ENCODE measurements at regions not wholly inside any gene's neighbourhood (a gene's known extent, or its start where the extent isn't known, plus 50 kb on each side); places are given as distances from the start of the nearest gene placed in this dataset.

GRCh38 chr4:149956678-149957077 is 121.6 kb upstream of the DCLK2 start:
- CTCF ChIA-PET, result no interaction called here
- DNase-seq (no peak), ATAC-seq (replicated peaks in 1 of 4) (no peak)
- H3K4me1 ChIP-seq (ENCODE audit: control insufficient read depth in 1 of 2, extremely low read depth in 1 of 2, insufficient read depth in 2 of 2, low read length in 2 of 2), result no peaks in the 10 kb centered on the region
- H3K4me3 ChIP-seq (ENCODE audit: control insufficient read depth in 1 of 2, extremely low read depth in 1 of 2, low read length in 1 of 2), result no peak overlapping the region
- Mint-ChIP-seq H3K36me3 (no peaks in the 10 kb centered on the region), H3K4me3 (no peak overlapping the region), H3K27me3 (peaks cover 0 to 5% of the 10 kb centered on the region in 2 donors), H3K4me1 (no peaks in the 10 kb centered on the region), H3K27ac (no peak overlapping the region), H3K9me3 (no peaks in the 10 kb centered on the region)
- no peaks in the 10 kb centered on the region for H3K36me3 ChIP-seq (ENCODE audit: control insufficient read depth in 2 of 2, extremely low read depth in 1 of 2, insufficient read depth in 1 of 2, low read length in 1 of 2)
- H3K9me3 ChIP-seq, result no peaks in the 10 kb centered on the region
- WGBS (ENCODE audit: insufficient coverage), result 100% methylated on average over 1 of the region's 3 CpGs
- POLR2A ChIA-PET, result no interaction called here
- no peak overlapping the region for H3K27ac ChIP-seq (ENCODE audit: low read length)
- H3K27me3 ChIP-seq (replicated peaks in 1 of 2; ENCODE audit: control insufficient read depth in 2 of 2, extremely low read depth in 1 of 2, insufficient read depth in 2 of 2, low read length in 1 of 2), result no peaks in the 10 kb centered on the region

DNA sequence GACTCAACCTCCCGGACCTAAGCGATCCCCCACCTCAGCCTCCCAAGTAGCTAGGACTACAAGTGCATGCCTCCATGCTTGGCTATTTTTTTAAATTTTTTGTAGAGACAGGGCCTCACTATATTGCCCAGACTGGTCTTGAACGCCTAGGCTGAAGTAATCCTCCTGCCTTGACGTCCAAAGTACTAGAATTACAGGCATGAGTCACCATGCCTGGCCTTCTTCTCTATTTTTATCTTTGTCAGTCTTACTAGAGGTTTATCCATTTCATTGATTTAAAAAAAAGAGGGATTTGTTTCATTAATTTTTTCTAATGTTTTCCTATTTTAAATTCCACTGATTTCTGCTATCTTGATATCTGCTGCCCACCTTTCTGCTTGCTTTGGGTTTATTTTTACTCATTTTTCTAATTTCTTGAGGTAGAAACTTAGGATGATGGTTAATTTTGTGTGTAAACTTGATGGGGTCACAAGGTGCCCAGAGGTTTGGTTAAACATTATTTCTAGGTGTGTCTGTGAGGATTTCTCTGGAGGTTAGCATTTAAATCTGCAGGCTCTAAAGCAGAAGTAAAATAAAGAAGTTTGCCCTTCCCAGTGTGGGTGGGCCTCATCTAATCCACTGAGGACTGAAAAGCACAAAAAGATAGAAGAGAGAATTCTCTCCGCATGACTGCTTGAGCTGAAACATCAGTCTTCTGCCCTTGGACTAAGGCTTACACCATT is 116.2 kb upstream of the DCLK2 start:
- ChIA-PET CTCF (no interaction called here), POLR2A (no interaction called here)
- H3K4me1 Mint-ChIP-seq, result no peaks in the 10 kb centered on the region
- Histone ChIP-seq H3K4me3 (ENCODE audit: control insufficient read depth in 1 of 2, extremely low read depth in 1 of 2, low read length in 1 of 2) (no peak overlapping the region), H3K27ac (ENCODE audit: low read length) (no peak overlapping the region), H3K36me3 (ENCODE audit: control insufficient read depth in 2 of 2, extremely low read depth in 1 of 2, insufficient read depth in 1 of 2, low read length in 1 of 2) (no peaks in the 10 kb centered on the region), H3K27me3 (replicated peaks in 1 of 2; ENCODE audit: control insufficient read depth in 2 of 2, extremely low read depth in 1 of 2, insufficient read depth in 2 of 2, low read length in 1 of 2) (no peaks in the 10 kb centered on the region), H3K9me3 (no peaks in the 10 kb centered on the region), H3K4me1 (ENCODE audit: control insufficient read depth in 1 of 2, extremely low read depth in 1 of 2, insufficient read depth in 2 of 2, low read length in 2 of 2) (no peaks in the 10 kb centered on the region)
- H3K27ac Mint-ChIP-seq, result no peak overlapping the region
- WGBS (ENCODE audit: insufficient coverage), result 100% methylated on average over 2 of the region's 5 CpGs
- H3K4me3 Mint-ChIP-seq, result no peak overlapping the region
- peaks cover 6 to 11% of the 10 kb centered on the region in 2 donors for H3K27me3 Mint-ChIP-seq
- H3K36me3 Mint-ChIP-seq, result no peaks in the 10 kb centered on the region
- DNase-seq (no peak), ATAC-seq (replicated peaks in 1 of 4) (no peak)
- H3K9me3 Mint-ChIP-seq, result no peaks in the 10 kb centered on the region

DNA sequence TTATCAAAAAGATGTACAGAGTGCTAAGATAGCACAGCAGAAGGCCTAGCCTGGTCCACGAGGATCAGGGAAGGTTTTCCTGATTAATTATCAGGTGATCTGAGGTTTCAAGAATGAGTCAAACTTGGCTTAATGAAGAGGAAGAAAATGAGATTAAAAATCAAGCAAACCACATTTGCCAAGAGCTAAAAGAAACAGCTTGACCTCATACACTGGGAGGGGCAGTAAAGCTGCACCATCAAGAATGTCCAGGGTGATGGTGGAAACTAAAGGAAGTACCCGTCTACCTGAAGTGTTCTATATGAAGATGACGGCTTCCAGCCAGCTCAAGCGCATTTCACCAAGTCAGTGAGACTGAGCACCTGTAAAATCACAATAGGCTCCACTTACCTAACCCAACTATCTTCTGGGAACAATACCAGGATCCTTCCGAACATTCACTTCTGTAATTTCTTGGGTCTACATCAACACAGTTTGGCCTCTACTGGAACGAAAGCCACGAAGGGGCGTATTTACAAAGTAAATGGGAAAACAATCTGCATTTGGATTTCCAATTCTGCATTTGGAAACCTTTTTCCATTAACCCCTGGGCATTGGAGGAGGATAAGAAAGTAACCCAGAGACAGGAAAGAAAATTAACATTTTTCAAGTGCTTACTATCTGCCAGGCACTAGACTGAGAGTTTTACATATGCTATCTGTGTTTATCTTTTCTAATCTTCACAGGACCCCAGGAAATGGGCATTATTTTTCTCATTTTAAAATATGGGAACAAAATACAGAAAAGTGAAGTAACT is 114.0 kb upstream of the DCLK2 start:
- Histone ChIP-seq H3K9me3 (no peaks in the 10 kb centered on the region), H3K27me3 (replicated peaks in 1 of 2; ENCODE audit: control insufficient read depth in 2 of 2, extremely low read depth in 1 of 2, insufficient read depth in 2 of 2, low read length in 1 of 2) (no peaks in the 10 kb centered on the region), H3K4me1 (ENCODE audit: control insufficient read depth in 1 of 2, extremely low read depth in 1 of 2, insufficient read depth in 2 of 2, low read length in 2 of 2) (no peaks in the 10 kb centered on the region), H3K4me3 (ENCODE audit: control insufficient read depth in 1 of 2, extremely low read depth in 1 of 2, low read length in 1 of 2) (no peak overlapping the region), H3K36me3 (ENCODE audit: control insufficient read depth in 2 of 2, extremely low read depth in 1 of 2, insufficient read depth in 1 of 2, low read length in 1 of 2) (no peaks in the 10 kb centered on the region), H3K27ac (ENCODE audit: low read length) (no peak overlapping the region)
- no peak overlapping the region for H3K27ac Mint-ChIP-seq
- POLR2A ChIA-PET, result no interaction called here
- ATAC-seq (replicated peaks in 1 of 4) (no peak), DNase-seq (no peak)
- H3K4me3 Mint-ChIP-seq, result no peak overlapping the region
- H3K9me3 Mint-ChIP-seq, result no peaks in the 10 kb centered on the region
- CTCF ChIA-PET, result no interaction called here
- no peaks in the 10 kb centered on the region for H3K4me1 Mint-ChIP-seq
- no peaks in the 10 kb centered on the region for H3K36me3 Mint-ChIP-seq
- 93% methylated on average over 4 of the region's 8 CpGs for WGBS (ENCODE audit: insufficient coverage)
- peaks cover 8 to 15% of the 10 kb centered on the region in 2 donors for H3K27me3 Mint-ChIP-seq

- peaks cover 0 to 2% of the 10 kb centered on the region in 2 experiments for H3K27me3 ChIP-seq (replicated peaks in 1 of 2; ENCODE audit: control insufficient read depth in 2 of 2, extremely low read depth in 1 of 2, insufficient read depth in 2 of 2, low read length in 1 of 2)
- ATAC-seq (replicated peaks in 1 of 4), result no peak
- CTCF ChIA-PET, result no interaction called here
- no peaks in the 10 kb centered on the region for H3K4me1 Mint-ChIP-seq
- no peaks in the 10 kb centered on the region for H3K36me3 Mint-ChIP-seq
- H3K27ac ChIP-seq (ENCODE audit: low read length), result no peak overlapping the region
- 83% methylated on average over 1 of the region's 2 CpGs for WGBS (ENCODE audit: insufficient coverage)
- H3K4me1 ChIP-seq (ENCODE audit: control insufficient read depth in 1 of 2, extremely low read depth in 1 of 2, insufficient read depth in 2 of 2, low read length in 2 of 2), result no peaks in the 10 kb centered on the region
- POLR2A ChIA-PET, result no interaction called here
- no peak overlapping the region for H3K4me3 Mint-ChIP-seq
- no peaks in the 10 kb centered on the region for H3K9me3 Mint-ChIP-seq
- DNase-seq, result no peak
- no peak overlapping the region for H3K4me3 ChIP-seq (ENCODE audit: control insufficient read depth in 1 of 2, extremely low read depth in 1 of 2, low read length in 1 of 2)
- H3K36me3 ChIP-seq (ENCODE audit: control insufficient read depth in 2 of 2, extremely low read depth in 1 of 2, insufficient read depth in 1 of 2, low read length in 1 of 2), result no peaks in the 10 kb centered on the region
- H3K9me3 ChIP-seq, result no peaks in the 10 kb centered on the region
- no peak overlapping the region for H3K27ac Mint-ChIP-seq
- H3K27me3 Mint-ChIP-seq, result peaks cover 10 to 15% of the 10 kb centered on the region in 2 donors
Measured at GRCh38 chr4:149965206-149965605, 113.0 kb upstream of the DCLK2 start.

DNA sequence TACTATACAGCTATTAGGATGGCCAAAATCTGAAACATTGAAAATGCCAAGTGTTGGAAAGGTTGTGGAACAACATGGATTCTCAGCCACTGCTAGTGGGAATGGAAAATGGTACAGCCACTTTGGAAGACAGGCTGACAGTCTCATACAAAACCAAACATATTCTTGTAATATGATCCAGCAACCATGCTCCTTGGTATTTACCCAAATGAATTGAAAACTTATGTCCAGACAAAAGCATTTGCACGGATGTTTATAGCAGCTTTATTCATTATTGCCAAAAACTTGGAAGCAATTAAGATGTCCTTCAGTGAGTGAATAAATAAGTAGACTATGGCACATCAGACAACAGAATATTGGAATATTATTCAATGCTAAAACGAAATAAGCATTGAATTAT is 105.8 kb upstream of the DCLK2 start:
- no peaks in the 10 kb centered on the region for H3K36me3 Mint-ChIP-seq

DNA sequence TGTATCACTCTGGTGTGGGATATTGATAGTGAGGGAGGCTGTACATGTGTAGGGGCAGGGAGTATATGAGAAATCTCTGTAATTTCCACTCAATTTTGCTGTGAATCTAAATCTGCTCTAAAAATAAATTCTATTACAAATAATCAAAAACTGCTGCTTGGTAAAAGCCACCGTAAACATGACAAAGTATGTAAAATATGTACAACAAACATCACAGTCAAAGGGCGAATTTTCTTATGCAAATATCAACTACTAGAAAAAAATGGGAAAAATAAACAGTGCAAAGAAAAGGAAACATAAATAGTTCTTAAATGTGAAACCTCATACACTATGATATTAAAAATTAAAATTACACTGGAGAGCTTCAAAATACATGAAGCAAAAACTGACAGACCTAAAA is 105.1 kb upstream of the DCLK2 start:
- Histone ChIP-seq H3K36me3 (ENCODE audit: control insufficient read depth in 2 of 2, extremely low read depth in 1 of 2, insufficient read depth in 1 of 2, low read length in 1 of 2) (no peaks in the 10 kb centered on the region), H3K27me3 (replicated peaks in 1 of 2; ENCODE audit: control insufficient read depth in 2 of 2, extremely low read depth in 1 of 2, insufficient read depth in 2 of 2, low read length in 1 of 2) (peaks cover 0 to 2% of the 10 kb centered on the region in 2 experiments), H3K4me1 (ENCODE audit: control insufficient read depth in 1 of 2, extremely low read depth in 1 of 2, insufficient read depth in 2 of 2, low read length in 2 of 2) (no peaks in the 10 kb centered on the region), H3K9me3 (no peaks in the 10 kb centered on the region), H3K4me3 (ENCODE audit: control insufficient read depth in 1 of 2, extremely low read depth in 1 of 2, low read length in 1 of 2) (no peak overlapping the region), H3K27ac (ENCODE audit: low read length) (no peak overlapping the region)
- H3K27me3 Mint-ChIP-seq, result peaks cover 15% of the 10 kb centered on the region in 2 donors
- CTCF ChIA-PET, result no interaction called here
- DNase-seq (no peak), ATAC-seq (replicated peaks in 1 of 4) (no peak)
- H3K27ac Mint-ChIP-seq, result no peak overlapping the region
- POLR2A ChIA-PET, result no interaction called here
- H3K36me3 Mint-ChIP-seq, result no peaks in the 10 kb centered on the region
- H3K4me3 Mint-ChIP-seq, result no peak overlapping the region
- no CpG with 5 or more reads among the region's 2 CpGs for whole genome bisulfite sequencing (ENCODE audit: insufficient coverage)
- H3K9me3 Mint-ChIP-seq, result no peaks in the 10 kb centered on the region
- H3K4me1 Mint-ChIP-seq, result no peaks in the 10 kb centered on the region

More for the DNA sequence above, 105.8 kb upstream of the DCLK2 start:
- CTCF ChIA-PET, result no interaction called here
- Mint-ChIP-seq H3K9me3 (no peaks in the 10 kb centered on the region), H3K27me3 (peaks cover 15% of the 10 kb centered on the region in 2 donors), H3K4me1 (no peaks in the 10 kb centered on the region), H3K27ac (no peak overlapping the region), H3K4me3 (no peak overlapping the region)
- no CpG with 5 or more reads among the region's 2 CpGs for WGBS (ENCODE audit: insufficient coverage)
- POLR2A ChIA-PET, result no interaction called here
- H3K4me3 ChIP-seq (ENCODE audit: control insufficient read depth in 1 of 2, extremely low read depth in 1 of 2, low read length in 1 of 2), result no peak overlapping the region
- H3K4me1 ChIP-seq (ENCODE audit: control insufficient read depth in 1 of 2, extremely low read depth in 1 of 2, insufficient read depth in 2 of 2, low read length in 2 of 2), result no peaks in the 10 kb centered on the region
- DNase-seq (no peak), ATAC-seq (replicated peaks in 1 of 4) (no peak)
- no peaks in the 10 kb centered on the region for H3K36me3 ChIP-seq (ENCODE audit: control insufficient read depth in 2 of 2, extremely low read depth in 1 of 2, insufficient read depth in 1 of 2, low read length in 1 of 2)
- peaks cover 0 to 2% of the 10 kb centered on the region in 2 experiments for H3K27me3 ChIP-seq (replicated peaks in 1 of 2; ENCODE audit: control insufficient read depth in 2 of 2, extremely low read depth in 1 of 2, insufficient read depth in 2 of 2, low read length in 1 of 2)
- no peak overlapping the region for H3K27ac ChIP-seq (ENCODE audit: low read length)
- H3K9me3 ChIP-seq, result no peaks in the 10 kb centered on the region

Measured in T-cell (primary cell).